EL (cell line): ENCODE measurements at regions not wholly inside any gene's neighbourhood (a gene's known extent, or its start where the extent isn't known, plus 50 kb on each side); places are given as distances from the start of the nearest gene placed in this dataset.
"Not testable (repeated sequence)": the region's sequence is repeated elsewhere in the genome, so short reads cannot be mapped to it uniquely, and the experiment has no call there.

ENCODE experiments used
- DNase-seq: peaks from one replicate; pipeline ENCODE4 v3.0.0-alpha.2; 2016

DNA sequence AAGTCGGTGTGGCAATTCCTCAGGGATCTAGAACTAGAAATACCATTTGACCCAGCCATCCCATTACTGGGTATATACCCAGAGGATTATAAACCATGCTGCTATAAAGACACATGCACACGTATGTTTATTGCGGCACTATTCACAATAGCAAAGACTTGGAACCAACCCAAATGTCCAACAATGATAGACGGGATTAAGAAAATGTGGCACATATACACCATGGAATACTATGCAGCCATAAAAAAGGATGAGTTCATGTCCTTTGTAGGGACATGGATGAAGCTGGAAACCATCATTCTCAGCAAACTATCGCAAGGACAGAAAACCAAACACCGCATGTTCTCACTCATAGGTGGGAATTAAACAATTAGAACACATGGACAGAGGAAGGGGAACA is 80.6 kb upstream of the ST3GAL5 start:
- DNase-seq: not testable (repeated sequence)

DNA sequence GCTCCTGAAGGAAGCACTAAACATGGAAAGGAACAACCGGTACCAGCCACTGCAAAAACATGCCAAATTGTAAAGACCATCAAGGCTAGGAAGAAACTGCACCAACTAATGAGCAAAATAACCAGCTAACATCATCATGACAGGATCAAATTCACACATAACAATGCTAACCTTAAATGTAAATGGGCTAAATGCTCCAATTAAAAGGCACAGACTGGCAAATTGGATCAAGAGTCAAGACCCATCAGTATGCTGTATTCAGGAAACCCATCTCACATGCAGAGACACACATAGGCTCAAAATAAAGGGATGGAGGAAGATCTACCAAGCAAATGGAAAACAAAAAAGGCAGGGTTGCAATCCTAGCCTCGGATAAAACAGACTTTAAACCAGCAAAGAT is 77.0 kb upstream of the ST3GAL5 start:
- DNase-seq: not testable (repeated sequence)

DNA sequence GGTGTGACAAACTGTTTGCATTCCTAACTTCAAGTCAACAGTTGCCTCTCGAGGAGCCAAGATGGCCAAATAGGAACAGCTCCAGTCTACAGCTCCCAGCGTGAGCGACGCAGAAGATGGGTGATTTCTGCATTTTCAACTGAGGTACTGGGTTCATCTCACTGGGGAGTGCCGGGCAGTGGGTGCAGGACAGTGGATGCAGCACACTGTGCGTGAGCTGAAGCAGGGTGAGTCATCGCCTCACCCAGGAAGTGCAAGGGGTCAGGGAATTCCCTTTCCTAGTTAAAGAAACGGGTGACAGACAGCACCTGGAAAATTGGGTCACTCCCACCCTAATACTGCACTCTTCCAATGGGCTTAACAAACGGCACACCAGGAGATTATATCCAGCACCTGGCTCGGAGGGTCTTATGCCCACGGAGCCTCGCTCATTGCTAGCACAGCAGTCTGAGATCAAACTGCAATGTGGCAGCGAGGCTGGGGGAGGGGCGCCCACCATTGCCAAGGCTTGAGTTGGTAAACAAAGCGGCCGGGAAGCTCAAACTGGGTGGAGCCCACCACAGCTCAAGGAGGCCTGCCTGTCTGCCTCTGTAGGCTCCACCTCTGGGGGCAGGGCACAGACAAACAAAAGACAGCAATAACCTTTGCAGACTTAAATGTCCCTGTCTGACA is 75.1 kb upstream of the ST3GAL5 start:
- peak; percentile 19 for DNase-seq

DNA sequence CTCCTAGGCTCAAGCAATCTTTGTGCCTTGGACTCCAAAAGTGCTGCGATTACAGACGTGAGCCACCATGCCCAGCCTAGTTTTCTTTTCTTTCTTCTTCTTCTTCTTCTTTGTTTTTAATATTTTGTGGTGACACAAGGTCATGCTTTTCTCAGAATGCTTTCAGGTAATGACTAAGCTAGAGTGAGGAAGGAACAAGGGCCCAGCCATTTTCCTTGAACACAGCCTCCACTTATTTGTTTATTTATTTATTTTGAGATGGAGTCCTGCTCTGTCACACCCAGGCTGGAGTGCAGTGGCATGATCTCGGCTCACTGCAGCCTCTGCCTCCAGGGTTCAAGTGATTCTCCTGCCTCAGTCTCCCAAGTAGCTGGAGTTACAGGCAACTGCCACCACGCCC is 74.3 kb upstream of the ST3GAL5 start:
- no peak for DNase-seq

DNA sequence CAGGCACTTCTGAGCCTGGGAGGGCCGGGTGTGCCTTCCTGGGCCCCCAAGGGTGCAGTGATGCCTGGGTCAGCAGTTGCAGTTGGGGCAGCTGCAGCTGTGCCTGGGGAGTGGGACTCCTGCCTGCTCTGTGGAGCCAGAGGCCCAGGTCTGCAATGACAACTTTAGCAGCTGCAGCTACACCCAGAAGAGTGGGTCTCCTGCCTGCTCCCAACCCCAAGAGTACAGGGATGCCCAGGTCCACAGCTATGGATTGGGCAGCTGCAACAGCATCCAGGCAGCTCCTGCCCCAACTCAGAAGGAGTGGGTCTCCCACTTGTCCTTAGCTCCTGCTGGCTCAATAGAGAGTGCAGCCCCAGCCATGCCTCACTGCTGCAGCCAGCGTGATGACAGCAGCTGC is 73.0 kb upstream of the ST3GAL5 start:
- DNase-seq: no peak

DNA sequence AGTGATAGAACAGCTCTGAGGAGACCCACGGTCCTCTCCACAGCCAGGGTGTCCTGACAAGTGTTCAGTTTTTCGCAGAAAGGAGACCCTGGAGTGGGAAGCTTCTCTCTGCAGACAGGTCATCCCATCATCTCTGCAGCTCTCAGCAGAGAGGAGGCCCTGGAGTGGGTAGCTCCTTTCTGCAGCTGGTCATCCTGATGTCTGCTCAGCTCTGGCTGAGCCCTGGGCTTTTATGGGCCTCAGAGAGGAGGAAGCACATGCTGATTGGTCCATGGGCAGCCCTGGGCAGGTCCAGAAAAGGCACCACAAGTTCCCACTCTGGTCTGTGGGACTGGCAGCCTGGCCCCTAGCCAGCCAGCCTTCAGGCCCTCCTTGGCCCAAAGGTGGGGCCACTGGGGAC is 72.3 kb upstream of the ST3GAL5 start:
- DNase-seq: no peak

DNA sequence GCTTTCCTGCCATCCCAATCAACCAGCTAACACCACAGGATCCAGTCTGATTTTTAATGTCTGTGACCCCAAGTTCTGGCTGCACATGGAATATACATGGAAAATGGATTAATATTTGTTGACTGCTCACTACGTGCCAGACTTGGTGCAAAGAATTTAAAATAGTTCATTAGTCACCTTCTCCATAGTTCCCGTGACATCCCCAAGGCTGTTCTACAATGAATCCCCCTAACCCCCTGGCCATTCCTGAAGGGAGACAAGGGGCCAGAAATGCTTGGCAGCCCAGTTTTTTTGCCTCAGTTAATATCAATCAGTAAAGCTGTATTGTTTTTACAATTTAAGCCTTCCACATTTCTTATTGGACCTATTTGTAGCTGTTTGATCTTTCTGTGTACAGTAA is 71.0 kb upstream of the ST3GAL5 start:
- no peak for DNase-seq

DNA sequence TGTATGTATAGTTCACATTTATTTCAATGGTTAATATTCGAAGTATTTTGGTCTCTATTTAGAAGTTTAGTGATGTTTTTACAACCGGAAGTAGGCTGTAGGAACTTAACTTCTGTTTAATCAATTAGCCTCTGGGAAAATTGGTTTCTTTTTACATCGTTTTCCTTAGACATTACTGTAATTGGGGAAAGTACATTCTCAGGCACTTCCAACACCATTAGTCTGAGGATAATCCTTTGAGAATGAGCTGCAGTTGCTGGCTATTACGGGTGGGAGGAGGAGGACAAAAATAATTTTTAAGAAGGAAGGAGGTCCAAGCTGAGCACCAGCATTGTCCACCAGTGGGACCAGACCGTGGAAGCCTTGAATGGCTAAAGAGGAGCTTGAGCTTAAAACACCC is 70.4 kb upstream of the ST3GAL5 start:
- DNase-seq: no peak

DNA sequence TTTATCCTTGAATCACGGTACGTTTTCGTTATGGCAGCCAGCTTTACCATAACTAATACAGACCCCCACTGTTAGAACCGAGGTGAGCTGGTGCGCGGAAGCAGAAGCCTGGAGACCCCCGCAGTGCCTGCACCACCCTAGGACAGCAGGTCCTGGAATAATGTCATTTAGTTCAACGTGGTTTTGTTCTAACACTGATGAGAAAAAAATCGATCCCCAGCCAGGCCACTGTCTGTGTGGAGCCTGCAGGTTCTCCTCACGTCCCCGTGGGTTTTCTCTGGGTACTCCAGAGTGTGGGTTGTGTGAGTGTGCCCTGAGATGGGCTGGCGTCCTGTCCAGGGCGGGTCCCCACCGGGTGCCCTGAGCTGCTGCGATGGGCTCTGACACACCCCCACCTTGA is 69.9 kb upstream of the ST3GAL5 start:
- DNase-seq: no peak

DNA sequence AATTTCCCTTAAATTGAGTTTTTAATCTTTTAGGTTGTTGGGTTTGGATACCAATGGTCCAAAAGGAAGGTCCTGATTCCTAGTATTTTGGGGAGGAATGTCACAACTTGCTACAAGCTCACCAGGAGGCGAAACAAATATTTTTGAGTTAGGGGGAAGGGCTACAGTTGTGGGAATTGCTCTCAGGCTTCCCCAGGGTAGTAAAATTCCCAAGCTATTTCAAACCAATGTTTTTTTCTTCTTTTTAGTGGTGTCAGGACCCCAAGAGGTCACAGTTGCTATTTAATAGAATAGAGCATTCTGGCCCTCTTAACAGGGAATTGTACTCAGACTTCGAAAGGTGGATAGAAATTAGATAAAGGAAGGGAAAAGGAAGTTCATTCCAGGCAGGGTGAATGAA is 68.5 kb upstream of the ST3GAL5 start:
- no peak for DNase-seq

DNA sequence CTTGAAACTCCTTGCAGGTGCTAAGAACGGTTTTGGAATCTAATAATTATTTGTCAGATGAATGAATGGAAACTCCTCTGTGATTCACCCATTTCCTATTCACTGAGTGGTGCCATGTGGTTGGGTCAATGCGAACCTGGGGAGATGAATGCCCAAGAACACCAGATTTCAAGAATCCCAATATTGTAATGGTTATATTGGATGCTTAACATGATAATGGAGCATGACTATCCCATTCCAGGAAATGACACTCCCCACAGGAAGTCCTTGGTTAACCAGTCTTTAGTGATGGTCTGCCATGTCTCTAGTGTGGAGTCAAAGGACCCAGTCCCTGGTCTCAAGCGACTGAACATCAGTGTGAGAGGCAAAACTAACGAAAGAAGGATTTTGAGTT is 67.9 kb upstream of the ST3GAL5 start:
- no peak for DNase-seq

DNA sequence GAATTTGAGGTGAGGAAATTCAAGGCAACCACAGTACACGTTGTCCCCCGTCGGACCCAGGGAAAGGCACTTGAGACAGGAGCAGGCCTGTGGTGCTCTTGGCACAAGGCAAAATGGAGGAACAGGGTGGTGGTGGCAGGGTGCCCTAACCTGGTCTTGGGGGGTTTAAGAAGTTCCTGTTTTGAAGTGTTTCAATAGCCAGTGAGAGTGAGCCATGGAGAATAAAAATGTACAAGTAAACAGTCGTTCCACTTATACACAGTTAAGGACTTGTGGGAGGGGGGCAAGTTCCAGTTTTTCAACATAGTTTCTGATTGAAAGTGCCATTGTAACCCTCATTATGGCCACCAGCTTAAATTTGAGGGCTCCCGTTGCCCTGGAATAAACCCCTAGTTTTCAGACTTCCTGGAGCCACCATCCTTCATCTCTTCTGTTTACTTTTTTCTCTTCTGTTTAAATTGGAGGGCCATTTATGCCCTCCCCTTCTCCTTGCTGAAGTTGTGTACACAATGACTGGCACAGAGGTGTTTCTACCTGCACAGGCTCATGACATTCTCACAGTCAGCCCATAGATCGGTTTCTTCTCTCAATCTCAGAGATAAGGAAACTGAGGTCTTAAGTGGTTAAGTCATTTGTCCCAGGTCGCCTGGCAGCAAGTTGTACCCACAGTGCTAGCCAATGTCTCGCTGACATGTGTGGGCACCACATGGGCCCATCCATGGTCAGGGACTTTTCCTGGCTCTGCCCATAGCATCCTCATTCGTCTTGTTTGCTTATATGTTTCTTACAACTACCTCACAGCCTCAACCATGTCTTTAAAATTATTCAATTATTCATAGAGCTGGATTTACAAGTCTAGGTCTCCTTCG is 66.0 kb upstream of the ST3GAL5 start:
- no peak for DNase-seq

DNA sequence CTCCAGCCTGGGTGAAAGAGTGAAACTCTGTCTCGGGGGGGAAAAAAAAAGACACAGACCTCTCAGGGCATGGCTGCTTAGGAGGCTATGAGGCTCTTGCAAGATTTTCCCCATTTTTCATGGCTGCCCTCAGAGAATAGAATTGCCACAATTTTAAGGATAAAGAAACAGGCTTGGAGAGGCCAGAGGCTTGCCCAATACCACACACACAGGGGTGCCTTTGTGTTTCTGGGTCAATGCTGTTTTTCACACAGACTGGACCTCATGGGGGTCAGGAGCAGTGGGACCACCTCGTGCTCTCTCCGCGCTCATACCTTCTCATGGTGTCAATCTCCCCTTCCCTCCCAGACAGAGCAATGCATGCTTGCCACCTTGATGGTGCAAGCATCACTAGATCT is 65.4 kb upstream of the ST3GAL5 start:
- no peak for DNase-seq

DNA sequence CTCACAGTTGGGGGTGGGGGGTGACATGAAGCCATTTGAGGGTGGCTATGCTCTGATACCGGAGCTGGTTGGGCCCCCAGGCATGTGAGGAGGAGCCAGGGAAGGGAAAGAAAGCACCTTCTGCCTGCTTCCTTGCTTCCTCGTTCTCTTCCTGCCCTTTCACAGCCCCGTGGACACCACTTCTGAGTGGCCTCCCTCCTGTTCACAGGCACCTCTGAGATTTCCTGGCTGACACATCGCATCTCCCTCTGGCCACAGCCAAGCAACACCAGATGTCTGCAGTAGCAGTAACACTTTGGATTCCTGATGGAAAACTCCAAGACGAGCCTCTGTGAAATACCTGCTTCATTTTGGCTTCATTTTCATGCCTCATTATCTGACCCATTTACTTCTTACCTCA is 64.7 kb upstream of the ST3GAL5 start:
- DNase-seq: peak; percentile 43

DNA sequence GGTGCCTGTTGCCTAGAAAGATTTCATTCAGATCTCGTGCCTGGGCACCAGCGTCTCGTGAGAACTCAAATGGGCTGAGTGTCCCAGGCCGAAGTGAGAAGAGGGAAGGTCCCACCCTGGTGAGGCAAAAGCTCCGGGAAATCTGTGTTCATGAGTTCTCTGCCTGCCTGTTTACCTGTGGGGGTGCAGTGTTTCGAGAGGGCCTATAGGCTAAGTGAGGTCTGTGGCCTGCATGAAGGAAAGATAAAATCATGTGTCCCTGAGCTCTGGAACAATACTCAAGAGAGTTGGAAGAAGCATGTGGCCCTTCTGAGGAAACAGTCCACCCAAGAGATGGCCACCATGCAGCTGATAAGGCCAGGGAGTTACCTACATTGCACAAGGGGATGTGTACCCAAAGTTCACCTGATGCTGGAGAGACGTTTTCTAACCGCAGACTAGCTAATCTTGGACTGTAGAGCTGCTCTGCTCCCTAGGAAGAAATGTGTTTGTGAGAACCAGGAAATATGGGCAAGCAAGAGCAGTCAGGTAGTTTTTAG is 63.5 kb upstream of the ST3GAL5 start:
- DNase-seq: no peak

DNA sequence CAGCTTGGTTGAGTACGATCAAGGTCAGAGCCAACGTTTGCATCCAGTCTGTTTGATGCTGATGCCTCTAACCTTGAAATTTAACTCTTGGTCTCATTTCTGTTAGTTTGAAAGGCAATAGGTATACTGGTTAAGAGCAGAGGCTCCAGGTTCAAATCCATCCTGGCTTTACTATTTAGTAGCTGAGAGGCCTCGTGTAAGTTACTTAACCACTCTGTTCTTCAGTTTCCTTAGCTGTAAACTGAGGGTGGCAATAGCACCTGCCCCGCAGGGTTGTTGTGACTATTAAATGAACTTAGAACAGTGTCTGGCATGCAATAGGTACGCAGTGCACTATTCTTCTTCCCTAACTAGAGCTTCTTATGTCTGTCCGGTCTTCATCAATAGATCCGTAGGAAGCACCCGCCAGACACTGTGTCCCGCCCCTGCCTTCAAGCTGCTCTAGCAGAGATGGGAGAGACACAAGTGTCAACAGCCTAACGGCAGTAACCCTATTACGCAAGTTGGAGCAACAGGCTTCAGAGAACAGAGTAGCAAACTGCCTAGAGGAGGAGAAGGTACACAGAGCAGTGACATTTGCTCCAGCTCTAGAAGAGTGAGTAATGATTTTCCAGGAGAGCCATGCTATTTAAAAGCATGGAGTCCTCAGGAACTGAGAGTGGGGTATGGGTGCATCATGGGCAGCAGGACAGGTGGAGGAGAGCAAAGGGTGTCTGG is 62.7 kb upstream of the ST3GAL5 start:
- no peak for DNase-seq

DNA sequence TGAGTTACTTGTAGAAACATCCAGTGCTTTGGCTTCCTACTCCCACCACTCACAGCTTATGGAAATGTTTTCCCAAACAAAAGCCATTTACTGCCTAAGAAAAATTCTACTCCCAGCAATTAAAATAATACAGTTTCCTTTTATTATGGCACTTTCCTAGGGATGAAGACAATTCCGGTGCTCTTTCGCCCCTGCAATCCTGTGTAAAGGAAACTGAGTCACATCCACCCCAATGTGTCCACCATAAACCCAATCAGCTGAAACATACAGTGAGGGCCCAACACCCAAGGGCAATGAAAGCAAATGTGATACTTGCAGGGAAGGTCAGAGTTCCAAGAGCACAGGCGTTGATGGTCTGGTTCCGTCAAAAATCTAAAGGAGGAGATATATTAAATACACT is 62.0 kb upstream of the ST3GAL5 start:
- no peak for DNase-seq

DNA sequence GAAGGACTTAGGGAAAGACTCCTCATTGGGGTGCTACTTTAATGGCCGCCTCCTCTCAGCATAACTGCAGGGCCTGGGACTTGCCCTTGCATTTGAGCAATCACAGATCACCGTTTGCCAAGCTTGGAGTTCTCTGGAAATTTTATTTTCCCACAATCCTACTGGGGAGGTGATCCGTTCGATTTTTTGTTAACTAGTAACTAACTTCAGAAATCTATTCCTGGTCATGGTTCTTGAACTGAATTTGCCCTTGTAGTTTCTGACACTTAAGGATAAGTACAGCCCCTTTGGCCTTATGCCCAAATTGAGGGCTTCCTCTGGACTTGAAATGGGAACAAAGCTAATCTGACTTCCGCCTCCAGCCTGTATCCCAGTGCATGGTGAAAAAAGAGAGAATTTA is 60.5 kb upstream of the ST3GAL5 start:
- DNase-seq: no peak

DNA sequence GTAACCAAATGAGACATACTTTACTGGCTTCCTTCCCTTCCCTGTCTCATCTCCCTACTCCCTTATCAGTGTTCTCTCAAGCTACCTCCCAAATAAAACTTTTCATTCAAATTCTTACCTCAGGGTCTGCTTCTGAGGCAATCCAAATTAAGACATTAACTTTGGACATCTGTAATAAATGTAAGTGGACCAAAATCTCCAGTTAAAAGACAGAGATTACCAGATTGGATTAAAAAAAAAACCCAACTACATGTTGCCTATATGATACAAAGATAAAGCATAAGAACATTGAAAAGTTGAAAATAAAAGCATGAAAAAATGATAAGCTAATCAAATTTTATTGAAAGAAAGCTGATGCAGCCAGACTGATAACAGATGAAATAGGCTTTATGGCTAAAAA is 58.8 kb upstream of the ST3GAL5 start:
- no peak for DNase-seq

DNA sequence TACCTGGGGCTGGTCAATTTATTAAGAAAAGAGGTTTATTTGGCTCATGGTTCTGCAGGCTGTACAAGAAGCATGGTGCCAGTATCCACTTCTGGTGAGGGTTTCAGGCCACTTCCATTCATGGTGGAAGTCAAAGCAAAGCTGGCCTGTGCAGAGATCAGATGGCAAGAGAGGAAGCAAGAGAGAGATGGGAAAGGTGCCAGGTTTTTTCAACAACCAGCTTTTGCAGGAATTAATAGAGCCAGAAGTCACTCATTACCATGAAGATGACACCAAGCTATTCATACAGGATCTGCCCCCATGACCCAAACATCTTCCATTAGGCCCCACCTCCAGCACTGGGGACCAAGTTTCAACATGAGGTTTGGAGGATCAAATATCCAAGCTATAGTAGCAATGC is 56.8 kb upstream of the ST3GAL5 start:
- DNase-seq: no peak

DNA sequence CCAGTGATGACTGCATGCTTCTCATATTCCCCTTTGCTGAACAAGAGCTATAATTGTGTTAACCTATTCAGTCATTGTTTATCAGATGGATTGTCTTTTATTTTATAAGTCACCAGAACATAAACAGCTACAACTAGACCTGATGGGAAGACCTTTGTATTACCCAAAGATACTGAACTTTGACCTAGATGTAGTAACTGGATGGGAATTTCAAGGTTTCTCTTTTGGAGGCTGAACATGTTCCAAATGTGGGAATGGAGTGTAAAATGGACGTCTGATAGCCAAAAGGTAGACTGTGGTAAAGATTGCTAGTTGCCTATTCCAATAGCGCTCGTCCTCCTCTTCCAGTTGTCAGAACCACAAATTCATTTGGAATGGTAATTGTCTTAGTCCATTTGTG is 56.4 kb upstream of the ST3GAL5 start:
- DNase-seq: no peak

DNA sequence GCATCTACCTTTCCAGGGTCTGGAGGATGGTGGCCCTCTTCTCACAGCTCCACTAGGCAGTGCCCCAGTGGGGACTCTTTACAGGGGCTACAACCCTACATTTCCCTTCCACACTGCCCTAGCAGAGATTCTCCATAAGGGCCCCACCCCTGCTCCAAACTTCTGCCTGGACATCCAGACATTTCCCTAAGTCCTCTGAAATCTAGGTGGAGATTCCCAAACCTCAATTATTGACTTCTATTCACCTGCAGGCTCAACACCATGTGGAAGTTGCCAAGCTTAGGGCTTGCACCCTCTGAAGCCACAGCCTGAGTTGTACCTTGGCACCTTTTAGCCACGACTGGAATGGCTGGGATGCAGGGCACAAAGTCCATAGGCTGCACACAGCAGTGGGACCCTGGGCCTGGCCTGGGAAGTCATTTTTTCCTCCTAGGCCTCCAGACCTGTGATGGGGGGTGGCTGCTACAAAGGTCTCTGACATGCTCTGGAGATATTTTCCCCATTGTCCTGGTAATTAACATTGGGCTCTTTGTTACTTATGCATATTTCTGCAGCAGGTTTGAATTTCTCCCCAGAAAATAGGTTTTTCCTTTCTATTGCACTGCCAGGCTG is 53.7 kb upstream of the ST3GAL5 start:
- DNase-seq: no peak

DNA sequence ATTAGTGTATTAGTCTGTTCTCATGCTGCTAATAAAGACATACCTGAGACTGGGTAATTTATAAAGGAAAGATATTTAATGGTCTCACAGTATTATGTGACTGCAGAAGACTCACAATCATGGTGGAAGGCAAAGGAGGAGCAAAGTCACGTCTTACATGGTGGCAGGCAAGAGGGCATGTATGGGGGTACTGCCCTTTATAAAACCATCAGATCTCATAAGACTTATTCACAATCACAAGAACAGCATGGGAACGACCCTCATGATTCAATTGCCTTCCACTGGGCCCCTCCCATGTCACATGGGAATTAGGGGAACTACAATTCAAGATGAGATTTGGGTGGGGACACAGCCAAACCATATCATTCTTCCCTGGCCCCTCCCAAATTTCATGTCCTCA is 52.7 kb upstream of the ST3GAL5 start:
- DNase-seq: not testable (repeated sequence)
